Spleen (tissue), 11 donors: ENCODE measurements at regions not wholly inside any gene's neighbourhood (a gene's known extent, or its start where the extent isn't known, plus 50 kb on each side); places are given as distances from the start of the nearest gene placed in this dataset.
"Not testable (repeated sequence)": the region's sequence is repeated elsewhere in the genome, so short reads cannot be mapped to it uniquely, and the experiment has no call there.

Experiments used
- DNase-seq: peaks from one replicate; pipeline ENCODE4 v3.0.0-alpha.2; 2020
- H3K27ac ChIP-seq, 8 donors: fragments of 200-600 bp; sonication (generic) in 7 of 8; 1 replicate in 4 of 8; 2 replicates in 4 of 8; pipeline versions ENCODE4 v1.5.0 to v1.8.0; 2016 to 2021; ENCODE audit warnings: inconsistent platforms in 4 of 8, mild to moderate bottlenecking in 4 of 8, moderate library complexity in 1 of 8
- H3K27me3 ChIP-seq, 7 donors: fragments of 200-600 bp; sonication (generic) in 6 of 7; replicated peaks in 1 of 7; 1 replicate in 4 of 7; 2 replicates in 3 of 7; pipeline versions ENCODE4 v1.5.0 to v1.8.0; 2016 to 2021; ENCODE audit warnings: inconsistent platforms in 3 of 7, mild to moderate bottlenecking in 1 of 7
- H3K36me3 ChIP-seq, 6 donors: fragments of 200-600 bp; sonication (generic) in 5 of 6; 1 replicate in 4 of 6; 2 replicates in 2 of 6; pipeline versions ENCODE4 v1.5.0 to v1.8.0; 2016 to 2021; ENCODE audit warnings: inconsistent platforms in 2 of 6
- H3K4me1 ChIP-seq, 6 donors: fragments of 200-600 bp; sonication (generic) in 5 of 6; 1 replicate in 3 of 6; 2 replicates in 3 of 6; pipeline versions ENCODE4 v1.5.0 to v1.8.0; 2016 to 2021; ENCODE audit warnings: inconsistent platforms in 3 of 6
- H3K4me3 ChIP-seq, 8 donors: fragments of 200-600 bp; sonication (generic) in 7 of 8; 1 replicate in 4 of 8; 2 replicates in 4 of 8; pipeline versions ENCODE4 v1.5.0 to v1.8.0; 2016 to 2021; ENCODE audit warnings: inconsistent platforms in 4 of 8, mild to moderate bottlenecking in 4 of 8, moderate library complexity in 2 of 8
- H3K9me3 ChIP-seq, 8 donors: fragments of 200-600 bp; sonication (generic) in 7 of 8; 1 replicate in 4 of 8; 2 replicates in 4 of 8; pipeline versions ENCODE4 v1.5.0 to v1.8.0; 2016 to 2021; ENCODE audit warnings: inconsistent platforms in 4 of 8
- POLR2A ChIP-seq, 3 donors: fragments of 450-650 bp; IDR thresholded peaks; one replicate each; pipeline ENCODE4 v1.5.1; 2017; ENCODE audit warnings: antibody characterized with exemption in 3 of 3, mild to moderate bottlenecking in 1 of 3
- POLR2AphosphoS5 ChIP-seq, 3 donors: sonication (generic); formaldehyde crosslinking; IDR thresholded peaks; one replicate each; pipeline ENCODE4 v1.5.1; 2017; ENCODE audit warnings: antibody characterized with exemption in 3 of 3
- WGBS, 5 donors: extraction: QIAGEN DNeasy Blood & Tissue Kit in 3 of 5; methylation state at CpG; one replicate each; pipeline versions ENCODE4 v1.1.5 to v1.1.7; 2013 to 2018; 5-methylcytosine and 5-hydroxymethylcytosine counted together
- intact Hi-C: fragments of 100-400 bp; cut with DNase I; formaldehyde crosslinking; loops from one replicate; pipeline ENCODE4 v1.15.0; 2023; ENCODE audit warnings: low total_unique reads
- TF ChIP-seq, protein P1 (sequence below), 11 experiments: fragments of 200-600 bp in 7 of 11; fragments of 450-650 bp in 4 of 11; sonication (generic) in 4 of 11; IDR thresholded peaks in 8 of 11; conservative IDR thresholded peaks in 3 of 11; 1 replicate in 7 of 11; 2 replicates in 4 of 11; pipeline versions ENCODE4 v1.4.0 to v1.8.0; 2016 to 2021; ENCODE audit warnings: antibody characterized with exemption in 11 of 11, inconsistent platforms in 4 of 11, mild to moderate bottlenecking in 1 of 11
- donor health status: healthy with polysubstance abuse.
- donor health status: DM: no; HTN: no; CAD: no; lungs with moderate emphysema.
- donor health status: DM: no; HTN: no; CAD: no.
- donor health status: Bipolar disorder and iron deficiency.
- donor health status: healthy.
- donor health status: DM: no; HTN: no; CAD: no.
- donor health status: DM: yes; HTN: yes; CAD: no.

DNA sequence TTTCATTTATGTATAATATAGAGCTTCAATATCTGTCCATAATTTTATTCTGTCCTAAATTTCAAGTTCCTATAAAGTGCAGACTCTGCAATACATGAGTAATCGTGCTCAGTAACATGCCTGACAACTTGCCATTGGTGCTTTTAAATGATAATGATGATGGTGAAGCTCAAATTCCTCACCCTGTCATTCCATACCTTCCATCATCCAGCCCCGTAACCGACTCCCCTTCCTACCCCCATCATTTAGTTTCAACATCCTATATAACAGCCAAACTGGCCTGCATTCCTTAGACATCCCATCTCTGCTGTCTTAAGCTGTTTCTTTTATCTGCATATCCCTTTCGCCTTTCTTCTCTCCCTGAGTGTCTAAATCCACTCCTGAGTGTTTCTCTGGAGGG is 67.2 kb upstream of the DLG1 start:
- Histone ChIP-seq H3K4me3 (no peak overlapping the region), H3K27ac (no peak overlapping the region), H3K27me3 (peaks cover 0 to 10% (median 0%) of the 10 kb centered on the region in 7 donors), H3K9me3 (peaks cover 0 to 8% (median 2%) of the 10 kb centered on the region in 8 donors), H3K4me1 (no peaks in the 10 kb centered on the region), H3K36me3 (no peaks in the 10 kb centered on the region)
- TF ChIP-seq POLR2A (IDR thresholded peaks at IDR 0.05): no peak
- TF ChIP-seq, protein P1, sequence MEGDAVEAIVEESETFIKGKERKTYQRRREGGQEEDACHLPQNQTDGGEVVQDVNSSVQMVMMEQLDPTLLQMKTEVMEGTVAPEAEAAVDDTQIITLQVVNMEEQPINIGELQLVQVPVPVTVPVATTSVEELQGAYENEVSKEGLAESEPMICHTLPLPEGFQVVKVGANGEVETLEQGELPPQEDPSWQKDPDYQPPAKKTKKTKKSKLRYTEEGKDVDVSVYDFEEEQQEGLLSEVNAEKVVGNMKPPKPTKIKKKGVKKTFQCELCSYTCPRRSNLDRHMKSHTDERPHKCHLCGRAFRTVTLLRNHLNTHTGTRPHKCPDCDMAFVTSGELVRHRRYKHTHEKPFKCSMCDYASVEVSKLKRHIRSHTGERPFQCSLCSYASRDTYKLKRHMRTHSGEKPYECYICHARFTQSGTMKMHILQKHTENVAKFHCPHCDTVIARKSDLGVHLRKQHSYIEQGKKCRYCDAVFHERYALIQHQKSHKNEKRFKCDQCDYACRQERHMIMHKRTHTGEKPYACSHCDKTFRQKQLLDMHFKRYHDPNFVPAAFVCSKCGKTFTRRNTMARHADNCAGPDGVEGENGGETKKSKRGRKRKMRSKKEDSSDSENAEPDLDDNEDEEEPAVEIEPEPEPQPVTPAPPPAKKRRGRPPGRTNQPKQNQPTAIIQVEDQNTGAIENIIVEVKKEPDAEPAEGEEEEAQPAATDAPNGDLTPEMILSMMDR (IDR thresholded peaks at IDR 0.05 in 8 of 11, conservative IDR thresholded peaks at IDR 0.05 in 3 of 11): no peak
- TF ChIP-seq POLR2AphosphoS5 (IDR thresholded peaks at IDR 0.05): no peak
- WGBS, 5 donors: 83 to 87% (median 85%) methylated on average over 4 of the region's 4 CpGs
- intact Hi-C loops: no loop called here
- DNase-seq: no peak

DNA sequence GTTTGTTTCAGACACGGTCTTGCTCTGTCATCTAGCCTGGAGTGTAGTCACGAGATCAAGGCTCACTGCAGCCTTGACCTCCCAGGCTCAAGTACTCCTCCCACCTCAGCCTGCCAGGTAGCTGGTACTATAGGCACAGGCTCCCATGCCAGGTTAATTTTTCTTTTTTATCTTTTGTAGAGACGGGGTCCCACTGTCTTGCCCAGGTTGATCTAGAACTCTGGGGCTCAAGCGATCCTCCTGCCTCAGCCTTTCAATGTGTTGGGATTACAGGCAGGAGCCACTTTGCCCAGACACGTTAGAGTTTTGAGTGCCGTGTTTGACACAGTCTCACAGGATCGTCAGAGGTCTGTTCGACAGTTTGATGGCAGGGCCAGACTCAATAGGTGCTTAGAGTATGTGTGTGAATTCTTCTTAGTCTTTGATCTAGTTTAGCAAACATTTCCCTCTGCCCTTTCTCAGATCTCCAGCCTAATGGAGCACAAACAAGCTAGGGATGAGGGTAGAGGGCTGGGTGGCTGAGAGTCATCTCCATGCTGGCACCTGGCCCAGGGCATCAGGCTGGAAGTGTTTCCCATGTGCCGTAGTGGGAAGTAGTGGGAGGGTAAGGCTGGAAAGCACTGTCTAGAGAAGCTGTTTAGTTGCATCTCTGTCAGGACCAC is 66.1 kb upstream of the DLG1 start:
- H3K9me3 ChIP-seq: peaks cover 0 to 18% (median 12%) of the 10 kb centered on the region in 8 donors
- H3K4me1 ChIP-seq: no peaks in the 10 kb centered on the region
- TF ChIP-seq, protein P1 (IDR thresholded peaks at IDR 0.05 in 8 of 11, conservative IDR thresholded peaks at IDR 0.05 in 3 of 11): no peak
- TF ChIP-seq POLR2AphosphoS5 (IDR thresholded peaks at IDR 0.05): no peak
- no peak for TF ChIP-seq POLR2A (IDR thresholded peaks at IDR 0.05)
- peaks cover 0 to 10% (median 0%) of the 10 kb centered on the region in 7 donors for H3K27me3 ChIP-seq
- no peak overlapping the region for H3K4me3 ChIP-seq
- DNase-seq: no peak
- intact Hi-C loops: no loop called here
- no peak overlapping the region for H3K27ac ChIP-seq
- H3K36me3 ChIP-seq: no peaks in the 10 kb centered on the region
- 70 to 77% (median 73%) methylated on average over 9 of the region's 9 CpGs for WGBS, 5 donors

DNA sequence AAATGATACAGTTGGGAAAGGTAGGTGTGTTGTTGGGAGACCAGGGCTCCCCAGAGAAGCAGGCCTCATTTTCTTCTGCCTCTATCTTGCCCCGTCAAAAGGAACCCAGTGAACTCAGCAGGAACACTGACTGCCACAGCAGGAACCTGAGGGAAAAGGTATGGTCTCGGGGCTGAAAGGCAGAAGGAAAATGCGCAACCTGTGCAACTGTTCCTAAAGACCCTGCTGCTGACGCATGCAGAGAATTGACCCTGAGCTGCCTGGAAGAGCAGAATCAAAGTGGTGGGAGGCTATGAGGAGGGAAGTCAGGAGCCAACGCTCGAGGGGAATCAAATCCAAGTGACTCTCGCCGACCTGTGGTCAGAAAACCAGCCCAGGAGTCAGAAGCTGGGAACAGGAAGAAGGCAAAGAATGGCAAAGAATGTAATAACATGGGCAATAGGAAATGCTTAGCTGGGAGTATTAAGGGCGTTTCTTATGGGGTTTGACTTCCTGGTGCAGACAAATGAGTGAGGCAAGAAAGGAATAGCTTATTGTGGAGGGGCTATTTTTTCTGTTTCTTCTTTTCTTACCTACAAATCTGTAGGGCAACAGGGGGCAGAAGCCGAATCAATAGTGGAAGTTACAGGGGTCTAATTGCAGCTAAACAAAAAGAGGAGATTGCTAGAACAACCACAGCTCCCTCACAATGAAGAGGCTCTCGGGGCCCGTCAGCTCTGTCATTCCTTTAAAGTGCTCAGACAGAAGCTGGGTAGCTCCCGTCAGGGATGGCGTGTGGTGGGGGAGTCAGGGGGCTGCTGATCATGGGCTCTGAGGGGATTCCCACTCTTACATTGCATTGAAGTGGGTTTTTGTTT is 65.4 kb upstream of the DLG1 start:
- TF ChIP-seq POLR2AphosphoS5 (IDR thresholded peaks at IDR 0.05) (no peak), POLR2A (IDR thresholded peaks at IDR 0.05) (no peak)
- TF ChIP-seq, protein P1 (IDR thresholded peaks at IDR 0.05 in 8 of 11, conservative IDR thresholded peaks at IDR 0.05 in 3 of 11): no peak
- Histone ChIP-seq H3K4me1 (no peaks in the 10 kb centered on the region), H3K4me3 (no peak overlapping the region), H3K27ac (no peak overlapping the region), H3K27me3 (peaks cover 0 to 10% (median 0%) of the 10 kb centered on the region in 7 donors), H3K9me3 (peaks cover 0 to 26% (median 19%) of the 10 kb centered on the region in 8 donors), H3K36me3 (no peaks in the 10 kb centered on the region)
- intact Hi-C loops: no loop called here
- DNase-seq: peak; percentile 51
- WGBS, 5 donors: 70 to 78% (median 75%) methylated on average over 14 of the region's 14 CpGs

DNA sequence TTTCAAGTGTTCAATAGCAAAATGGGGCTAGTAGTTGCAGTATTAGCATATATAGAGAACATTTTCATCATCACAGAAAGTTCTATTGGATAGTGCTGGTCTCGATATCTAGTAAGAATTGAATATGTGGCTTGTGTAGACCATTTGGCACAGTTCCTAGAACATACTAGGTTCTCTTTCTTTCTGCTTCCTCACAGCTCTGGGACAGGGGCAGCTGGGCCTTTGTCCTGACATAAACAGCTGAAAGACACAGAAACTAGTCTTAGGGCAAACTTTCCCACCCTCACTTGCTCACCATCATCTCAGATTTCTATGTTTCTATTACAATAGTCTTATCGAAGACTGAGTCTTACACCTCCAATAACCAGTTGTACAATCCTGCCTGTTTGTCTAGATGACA is 63.7 kb upstream of the DLG1 start:
- peaks cover 0 to 29% (median 20%) of the 10 kb centered on the region in 8 donors for H3K9me3 ChIP-seq
- H3K27ac ChIP-seq: no peak overlapping the region
- no peaks in the 10 kb centered on the region for H3K36me3 ChIP-seq
- intact Hi-C loops: no loop called here
- TF ChIP-seq POLR2AphosphoS5 (IDR thresholded peaks at IDR 0.05) (no peak), POLR2A (IDR thresholded peaks at IDR 0.05) (no peak)
- TF ChIP-seq, protein P1 (IDR thresholded peaks at IDR 0.05 in 8 of 11, conservative IDR thresholded peaks at IDR 0.05 in 3 of 11): no peak
- H3K4me1 ChIP-seq: no peaks in the 10 kb centered on the region
- H3K27me3 ChIP-seq: peaks cover 0 to 10% (median 0%) of the 10 kb centered on the region in 7 donors
- WGBS, 5 donors: 83 to 91% (median 87%) methylated on average over 2 of the region's 2 CpGs
- DNase-seq: no peak
- no peak overlapping the region for H3K4me3 ChIP-seq

DNA sequence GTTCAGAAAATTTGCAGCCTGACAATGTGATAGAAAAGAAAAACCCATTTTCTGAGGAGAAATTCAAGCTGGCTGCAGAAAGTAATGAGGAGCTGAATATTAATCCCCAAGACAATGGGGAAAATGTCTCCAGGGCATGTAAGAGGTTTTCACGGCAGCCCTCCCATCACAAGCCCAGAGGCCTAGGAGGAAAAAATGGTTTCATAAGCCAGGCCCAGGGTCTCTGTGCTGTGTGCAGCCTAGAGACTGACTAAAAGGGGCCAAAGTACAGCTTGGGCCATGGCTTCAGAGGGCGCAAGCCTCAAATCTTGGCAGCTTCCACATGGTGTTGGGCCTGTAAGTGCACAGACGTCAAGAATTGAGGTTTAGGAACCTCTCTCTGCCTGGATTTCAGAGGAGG is 61.7 kb upstream of the DLG1 start:
- H3K27ac ChIP-seq, DNase-seq, H3K27me3 ChIP-seq, H3K36me3 ChIP-seq, H3K4me3 ChIP-seq, intact Hi-C loops, H3K4me1 ChIP-seq: not testable (repeated sequence)
- peaks cover 0 to 29% (median 20%) of the 10 kb centered on the region in 8 donors for H3K9me3 ChIP-seq
- WGBS, 5 donors: 91 to 98% (median 94%) methylated on average over 3 of the region's 3 CpGs

DNA sequence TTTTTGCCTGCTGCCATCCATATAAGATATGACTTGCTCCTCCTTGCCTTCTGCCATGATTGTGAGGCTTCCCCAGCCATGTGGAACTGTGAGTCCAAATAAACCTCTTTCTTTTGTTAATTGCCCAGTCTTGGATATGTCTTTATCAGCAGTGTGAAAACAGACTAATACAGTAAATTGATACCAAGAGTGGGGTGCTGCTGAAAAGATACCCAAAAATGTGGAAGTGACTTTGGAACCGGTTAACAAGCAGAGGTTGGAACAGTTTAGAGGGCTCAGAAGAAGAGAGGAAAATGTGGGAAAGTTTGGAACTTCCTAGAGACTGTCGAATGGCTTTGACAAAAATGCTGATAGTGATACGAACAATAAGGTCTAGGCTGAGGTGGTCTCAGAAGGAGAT is 61.1 kb upstream of the DLG1 start:
- H3K9me3 ChIP-seq: peaks cover 0 to 29% (median 20%) of the 10 kb centered on the region in 8 donors
- DNase-seq, H3K27me3 ChIP-seq, H3K36me3 ChIP-seq, H3K27ac ChIP-seq, H3K4me3 ChIP-seq, intact Hi-C loops, H3K4me1 ChIP-seq: not testable (repeated sequence)
- 91 to 95% (median 93%) methylated on average over 3 of the region's 3 CpGs for WGBS, 5 donors
